IMR-90 (cell line): ENCODE measurements at regions not wholly inside any gene's neighbourhood (a gene's known extent, or its start where the extent isn't known, plus 50 kb on each side); places are given as distances from the start of the nearest gene placed in this dataset.

Experiments
- ATAC-seq: fragments of 200-7000 bp; cut with Tn5 transposase; 2 replicates; pipeline ENCODE4 v1.9.1; 2020; ENCODE audit warnings: low read depth, mild to moderate bottlenecking, moderate library complexity
- BruUV-seq: library from RNA; stranded (reverse); fragments of 400-500 nt; replicated peaks from 2 replicates; lab custom pipeline; 2021; lab: Mats Ljungman, UMichigan
- CTCF ChIA-PET: fragments of 300-600 bp; formaldehyde crosslinking; extraction: SDS; loops from one replicate; lab custom pipeline; 2021; ENCODE audit warnings: antibody characterized with exemption; lab: Yijun Ruan, JAX
- POLR2A ChIA-PET: fragments of 300-600 bp; sonication (Branson Sonifier 250); formaldehyde crosslinking; loops from one replicate; lab custom pipeline; 2022; ENCODE audit warnings: antibody characterized with exemption; ENCODE audit not compliant: unreplicated experiment; lab: Charles Lee
- DNase-seq: peaks from one replicate; pipeline ENCODE4 v3.0.0; 2013
- H2AFZ ChIP-seq: replicated peaks from 2 replicates; pipeline ENCODE3; 2013; ENCODE audit warnings: low read length, mild to moderate bottlenecking; ENCODE audit not compliant: poor library complexity
- H2AK5ac ChIP-seq: 2 replicates; pipeline ENCODE4 v1.6.1; 2013; ENCODE audit warnings: low read depth, low read length, inconsistent platforms
- H2AK9ac ChIP-seq: replicated peaks from 2 replicates; pipeline ENCODE3; 2013; ENCODE audit warnings: mild to moderate bottlenecking, low read depth, low read length, moderate library complexity; ENCODE audit not compliant: poor library complexity
- H2BK120ac ChIP-seq: 2 replicates; pipeline ENCODE4 v1.6.1; 2013; ENCODE audit warnings: low read depth, low read length, inconsistent platforms
- H2BK15ac ChIP-seq: 3 replicates; pipeline ENCODE4 v1.6.1; 2013; ENCODE audit warnings: low read depth, low read length, inconsistent platforms
- H2BK20ac ChIP-seq: 2 replicates; pipeline ENCODE4 v1.6.1; 2013; ENCODE audit warnings: low read depth, mild to moderate bottlenecking, inconsistent platforms, low read length, moderate library complexity
- H2BK5ac ChIP-seq: 2 replicates; pipeline ENCODE4 v1.6.1; 2013; ENCODE audit warnings: mild to moderate bottlenecking, low read depth, low read length, inconsistent platforms; ENCODE audit not compliant: poor library complexity, severe bottlenecking
- H3K14ac ChIP-seq: replicated peaks from 2 replicates; pipeline ENCODE4 v1.6.1; 2013; ENCODE audit warnings: low read depth, low read length, inconsistent platforms
- H3K18ac ChIP-seq: 2 replicates; pipeline ENCODE4 v1.6.1; 2013; ENCODE audit warnings: low read depth, low read length, control low read depth
- H3K23ac ChIP-seq: 2 replicates; pipeline ENCODE4 v1.6.1; 2013; ENCODE audit warnings: low read depth, low read length, inconsistent platforms
- H3K27ac ChIP-seq: 2 replicates; pipeline ENCODE4 v1.5.1; 2013; ENCODE audit warnings: mild to moderate bottlenecking, control low read depth, low read length; ENCODE audit not compliant: insufficient read depth
- H3K27me3 ChIP-seq: 2 replicates; pipeline ENCODE4 v1.6.1; 2013; ENCODE audit warnings: low read length; ENCODE audit not compliant: control insufficient read depth, insufficient read depth
- H3K36me3 ChIP-seq: 2 replicates; pipeline ENCODE4 v1.6.1; 2013; ENCODE audit warnings: low read length, mixed read lengths; ENCODE audit not compliant: control insufficient read depth, insufficient read depth
- H3K4ac ChIP-seq: 2 replicates; pipeline ENCODE4 v1.6.1; 2013; ENCODE audit warnings: low read depth, low read length, inconsistent platforms
- H3K4me1 ChIP-seq: 2 replicates; pipeline ENCODE4 v1.6.1; 2013; ENCODE audit warnings: low read length, mixed read lengths; ENCODE audit not compliant: control insufficient read depth, insufficient read depth
- H3K4me2 ChIP-seq: 2 replicates; pipeline ENCODE4 v1.6.1; 2013; ENCODE audit warnings: low read depth, mild to moderate bottlenecking, control low read depth, low read length, moderate library complexity
- H3K4me3 ChIP-seq: 2 replicates; pipeline ENCODE4 v1.5.1; 2013; ENCODE audit warnings: low read depth, mild to moderate bottlenecking, control low read depth, low read length, moderate library complexity; ENCODE audit not compliant: insufficient read depth
- H3K56ac ChIP-seq: 2 replicates; pipeline ENCODE4 v1.6.1; 2013; ENCODE audit warnings: low read length, inconsistent platforms; ENCODE audit not compliant: insufficient read depth; ENCODE audit errors: extremely low read depth
- H3K79me1 ChIP-seq, 2 experiments: 2 replicates each; pipeline ENCODE4 v1.6.1; 2013; ENCODE audit warnings: low read length in 2 of 2, inconsistent platforms in 1 of 2, low read depth in 1 of 2
- H3K9ac ChIP-seq: 2 replicates; pipeline ENCODE4 v1.6.1; 2013; ENCODE audit warnings: low read depth, low read length, control low read depth
- H3K9me1 ChIP-seq: 2 replicates; pipeline ENCODE4 v1.6.1; 2013; ENCODE audit warnings: low read length, inconsistent platforms; ENCODE audit not compliant: insufficient read depth
- H3K9me3 ChIP-seq: 2 replicates; pipeline ENCODE4 v1.6.1; 2013; ENCODE audit warnings: low read length; ENCODE audit not compliant: control insufficient read depth, insufficient read depth
- H4K20me1 ChIP-seq: 2 replicates; pipeline ENCODE4 v1.6.1; 2013; ENCODE audit warnings: low read length, inconsistent platforms; ENCODE audit not compliant: insufficient read depth
- H4K5ac ChIP-seq: 2 replicates; pipeline ENCODE4 v1.6.1; 2013; ENCODE audit warnings: mild to moderate bottlenecking, low read depth, low read length, control low read depth
- H4K8ac ChIP-seq, 2 experiments: 2 replicates each; pipeline ENCODE4 v1.6.1; 2013; ENCODE audit warnings: low read depth in 2 of 2, low read length in 2 of 2, control low read depth in 1 of 2, inconsistent platforms in 1 of 2
- H4K91ac ChIP-seq: 2 replicates; pipeline ENCODE4 v1.6.1; 2013; ENCODE audit warnings: low read depth, low read length, inconsistent platforms; ENCODE audit not compliant: insufficient read depth
- BHLHE40 ChIP-seq: fragments of 150-350 bp; IDR thresholded peaks from 2 replicates; pipeline ENCODE4 v1.6.1; 2016; ENCODE audit warnings: mild to moderate bottlenecking, low read depth, low read length
- CEBPB ChIP-seq: IDR thresholded peaks from 2 replicates; pipeline ENCODE4 v1.6.1; 2012; ENCODE audit warnings: low read depth, low read length, improper control_type of control experiment
- CHD1 ChIP-seq: IDR thresholded peaks from 2 replicates; pipeline ENCODE4 v1.6.1; 2012; ENCODE audit warnings: low read depth, low read length, improper control_type of control experiment
- CTCF ChIP-seq: conservative IDR thresholded peaks from 2 replicates; pipeline ENCODE4 v1.5.1; 2012; ENCODE audit warnings: mild to moderate bottlenecking, low read depth, low read length, improper control_type of control experiment
- ELK1 ChIP-seq: fragments of 150-350 bp; IDR thresholded peaks from 2 replicates; pipeline ENCODE4 v1.6.1; 2016; ENCODE audit warnings: low read depth, mild to moderate bottlenecking, low read length, moderate library complexity, borderline replicate concordance
- FOS ChIP-seq: fragments of 150-350 bp; IDR thresholded peaks from 2 replicates; pipeline ENCODE4 v1.6.1; 2016; ENCODE audit warnings: low read depth, low read length
- MAFK ChIP-seq: IDR thresholded peaks from 2 replicates; pipeline ENCODE4 v1.6.1; 2012; ENCODE audit warnings: low read depth, low read length, improper control_type of control experiment
- MAZ ChIP-seq: IDR thresholded peaks from 2 replicates; pipeline ENCODE4 v1.6.1; 2012; ENCODE audit warnings: low read depth, mild to moderate bottlenecking, low read length, improper control_type of control experiment, moderate library complexity, borderline replicate concordance
- MXI1 ChIP-seq: IDR thresholded peaks from 2 replicates; pipeline ENCODE4 v1.6.1; 2012; ENCODE audit warnings: low read depth, mild to moderate bottlenecking, low read length, moderate library complexity, borderline replicate concordance
- NFE2L2 ChIP-seq: fragments of 150-350 bp; IDR thresholded peaks from 2 replicates; pipeline ENCODE4 v1.6.1; 2016; ENCODE audit warnings: low read depth, mild to moderate bottlenecking, low read length
- POLR2A ChIP-seq: IDR thresholded peaks from 2 replicates; pipeline ENCODE4 v1.6.1; 2012; ENCODE audit warnings: mild to moderate bottlenecking, low read depth, low read length
- RAD21 ChIP-seq: IDR thresholded peaks from 2 replicates; pipeline ENCODE4 v1.6.1; 2012; ENCODE audit warnings: low read length, improper control_type of control experiment
- RCOR1 ChIP-seq: IDR thresholded peaks from 2 replicates; pipeline ENCODE4 v1.6.1; 2012; ENCODE audit warnings: mild to moderate bottlenecking, low read length, improper control_type of control experiment; ENCODE audit not compliant: insufficient replicate concordance
- RFX5 ChIP-seq: IDR thresholded peaks from 2 replicates; pipeline ENCODE4 v1.8.0; 2012; ENCODE audit warnings: low read depth, mild to moderate bottlenecking, low read length, moderate library complexity
- SMC3 ChIP-seq: fragments of 150-350 bp; IDR thresholded peaks from 2 replicates; pipeline ENCODE4 v1.6.1; 2016; ENCODE audit warnings: low read depth, mild to moderate bottlenecking, antibody characterized with exemption, low read length, moderate library complexity
- USF2 ChIP-seq: fragments of 150-350 bp; IDR thresholded peaks from 2 replicates; pipeline ENCODE4 v1.6.1; 2017; ENCODE audit warnings: mild to moderate bottlenecking, antibody characterized with exemption, low read length, low read depth
- WGBS, 2 experiments: methylation state at CpG; one replicate each; pipeline versions ENCODE4 v1.1.5 to v1.1.7; 2013; ENCODE audit warnings: missing lambda C conversion rate in 2 of 2; ENCODE audit not compliant: insufficient read length in 1 of 2; ENCODE audit errors: extremely low coverage in 2 of 2; 5-methylcytosine and 5-hydroxymethylcytosine counted together
- dilution Hi-C: fragments of 300-500 bp; cut with HindIII; formaldehyde crosslinking; loops from one replicate; pipeline ENCODE4 v1.14.3; 2018; ENCODE audit warnings: low sequenced_read_pairs; ENCODE audit not compliant: unreplicated experiment
- in situ Hi-C: fragments of 300-500 bp; cut with MboI; formaldehyde crosslinking; loops from 3 replicates; pipeline ENCODE4 v1.14.3; 2019; ENCODE audit warnings: low sequenced_read_pairs, inconsistent platforms, mixed read lengths
- intact Hi-C: fragments of 100-400 bp; cut with micrococcal nuclease; formaldehyde crosslinking; loops from 2 replicates; pipeline ENCODE4 v1.10.0; 2022

GRCh38 chr11:131246156-131246555, 124.3 kb upstream of the NTM start:
- intact Hi-C loops, result no loop called here
- H3K27me3 ChIP-seq, result peaks cover 6% of the 10 kb centered on the region

More at GRCh38 chr11:131246156-131246555, 124.3 kb upstream of the NTM start:
- no peaks in the 10 kb centered on the region for H4K20me1 ChIP-seq
- no TSS peak for BruUV-seq
- ATAC-seq, result no peak
- H2BK15ac ChIP-seq, result no peak overlapping the region
- H3K4me3 ChIP-seq, result no peak overlapping the region
- H4K8ac ChIP-seq, result no peak overlapping the region
- in situ Hi-C loops (no loop called here), dilution Hi-C loops (no loop called here)
- ChIA-PET CTCF (no interaction called here), POLR2A (no interaction called here)
- H3K4ac ChIP-seq, result no peak overlapping the region
- no peak overlapping the region for H2AFZ ChIP-seq
- H3K18ac ChIP-seq, result no peak overlapping the region
- H3K9me3 ChIP-seq, result no peaks in the 10 kb centered on the region
- no peak for TF ChIP-seq RFX5
- TF ChIP-seq CEBPB, result no peak
- TF ChIP-seq MAFK, result no peak
- TF ChIP-seq MXI1, result no peak
- no peak for TF ChIP-seq RCOR1
- TF ChIP-seq BHLHE40, result no peak
- no peak for TF ChIP-seq FOS
- TF ChIP-seq MAZ, result no peak
- no peak for TF ChIP-seq SMC3
- no peak for TF ChIP-seq NFE2L2
- no peak for TF ChIP-seq RAD21
- no peak for TF ChIP-seq POLR2A
- TF ChIP-seq USF2, result no peak
- no peak for TF ChIP-seq ELK1
- no peak for TF ChIP-seq CHD1
- TF ChIP-seq CTCF, result no peak
- no peak overlapping the region for H2AK5ac ChIP-seq
- no peaks in the 10 kb centered on the region for H3K9me1 ChIP-seq
- no peak overlapping the region for H3K23ac ChIP-seq
- H2BK120ac ChIP-seq, result no peak overlapping the region
- no peak overlapping the region for H3K9ac ChIP-seq
- no peaks in the 10 kb centered on the region for H3K4me1 ChIP-seq
- H4K5ac ChIP-seq, result no peak overlapping the region
- WGBS, 2 experiments, result 7% methylated on average over 2 of the region's 3 CpGs; no CpG with 5 or more reads in 1 of the 2 experiments
- H4K91ac ChIP-seq, result no peak overlapping the region
- no peak overlapping the region for H3K56ac ChIP-seq
- H3K4me2 ChIP-seq, result no peak overlapping the region
- H3K14ac ChIP-seq, result no peak overlapping the region
- no peak overlapping the region for H2AK9ac ChIP-seq
- H3K79me1 ChIP-seq, result no peaks in the 10 kb centered on the region
- no peak overlapping the region for H2BK20ac ChIP-seq
- no peak for DNase-seq
- no peak overlapping the region for H3K27ac ChIP-seq
- no peaks in the 10 kb centered on the region for H3K36me3 ChIP-seq
- H2BK5ac ChIP-seq, result no peak overlapping the region
